Cardiac muscle cell (in vitro differentiated cells and primary cell): ENCODE measurements at regions not wholly inside any gene's neighbourhood (a gene's known extent, or its start where the extent isn't known, plus 50 kb on each side); places are given as distances from the start of the nearest gene placed in this dataset.

ENCODE experiments used
- DNase-seq, 2 donors: peaks; one replicate each; pipeline versions ENCODE4 v3.0.0 to v3.0.0-alpha.2; 2010 to 2017; ENCODE audit warnings: low read depth in 1 of 2, low spot score in 1 of 2
- H3K27ac ChIP-seq: fragments of 200-600 bp; sonication (generic); 2 replicates; pipeline ENCODE4 v1.5.1; 2016
- H3K27me3 ChIP-seq: fragments of 200-600 bp; sonication (generic); 2 replicates; pipeline ENCODE4 v1.6.0; 2016; ENCODE audit warnings: control low read depth
- H3K36me3 ChIP-seq: fragments of 200-600 bp; sonication (generic); 2 replicates; pipeline ENCODE4 v1.5.1; 2016; ENCODE audit warnings: control low read depth
- H3K4me1 ChIP-seq: fragments of 200-600 bp; sonication (generic); 2 replicates; pipeline ENCODE4 v1.8.1; 2017; ENCODE audit warnings: low read depth, mild to moderate bottlenecking, mixed run types
- H3K4me3 ChIP-seq: fragments of 200-600 bp; sonication (generic); 2 replicates; pipeline ENCODE4 v1.5.1; 2016; ENCODE audit warnings: mild to moderate bottlenecking
- H3K9me3 ChIP-seq: fragments of 200-600 bp; sonication (generic); 2 replicates; pipeline ENCODE4 v1.5.1; 2017; ENCODE audit warnings: low read depth, mild to moderate bottlenecking, control low read depth
- TF ChIP-seq, protein P1 (sequence below): IDR thresholded peaks from 2 replicates; pipeline ENCODE4 v1.5.1; 2012; ENCODE audit warnings: low read depth, mild to moderate bottlenecking, low read length

GRCh38 chr5:169369130-169369529, 68.2 kb upstream of the SLIT3 start:
- peaks cover 11% of the 10 kb centered on the region for H3K27me3 ChIP-seq

GRCh38 chr5:169367861-169368260, 66.9 kb upstream of the SLIT3 start:
- Histone ChIP-seq H3K27ac (no peak overlapping the region), H3K4me3 (no peak overlapping the region), H3K9me3 (no peaks in the 10 kb centered on the region), H3K36me3 (no peaks in the 10 kb centered on the region), H3K4me1 (no peaks in the 10 kb centered on the region), H3K27me3 (peaks cover 16% of the 10 kb centered on the region)
- DNase-seq = peak in 1 of 2 donors; percentile 28
- TF ChIP-seq, protein P1, sequence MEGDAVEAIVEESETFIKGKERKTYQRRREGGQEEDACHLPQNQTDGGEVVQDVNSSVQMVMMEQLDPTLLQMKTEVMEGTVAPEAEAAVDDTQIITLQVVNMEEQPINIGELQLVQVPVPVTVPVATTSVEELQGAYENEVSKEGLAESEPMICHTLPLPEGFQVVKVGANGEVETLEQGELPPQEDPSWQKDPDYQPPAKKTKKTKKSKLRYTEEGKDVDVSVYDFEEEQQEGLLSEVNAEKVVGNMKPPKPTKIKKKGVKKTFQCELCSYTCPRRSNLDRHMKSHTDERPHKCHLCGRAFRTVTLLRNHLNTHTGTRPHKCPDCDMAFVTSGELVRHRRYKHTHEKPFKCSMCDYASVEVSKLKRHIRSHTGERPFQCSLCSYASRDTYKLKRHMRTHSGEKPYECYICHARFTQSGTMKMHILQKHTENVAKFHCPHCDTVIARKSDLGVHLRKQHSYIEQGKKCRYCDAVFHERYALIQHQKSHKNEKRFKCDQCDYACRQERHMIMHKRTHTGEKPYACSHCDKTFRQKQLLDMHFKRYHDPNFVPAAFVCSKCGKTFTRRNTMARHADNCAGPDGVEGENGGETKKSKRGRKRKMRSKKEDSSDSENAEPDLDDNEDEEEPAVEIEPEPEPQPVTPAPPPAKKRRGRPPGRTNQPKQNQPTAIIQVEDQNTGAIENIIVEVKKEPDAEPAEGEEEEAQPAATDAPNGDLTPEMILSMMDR = no peak

More at GRCh38 chr5:169369130-169369529, 68.2 kb upstream of the SLIT3 start:
- no peaks in the 10 kb centered on the region for H3K9me3 ChIP-seq
- TF ChIP-seq, protein P1 = no peak
- H3K4me1 ChIP-seq = no peaks in the 10 kb centered on the region
- no peak for DNase-seq
- H3K27ac ChIP-seq = no peak overlapping the region
- H3K4me3 ChIP-seq = no peak overlapping the region
- no peaks in the 10 kb centered on the region for H3K36me3 ChIP-seq

GRCh38 chr5:169357291-169357690, 56.4 kb upstream of the SLIT3 start:
- H3K27ac ChIP-seq = no peak overlapping the region
- DNase-seq = no peak
- peaks cover 3% of the 10 kb centered on the region for H3K27me3 ChIP-seq
- no peaks in the 10 kb centered on the region for H3K36me3 ChIP-seq
- H3K4me1 ChIP-seq = no peaks in the 10 kb centered on the region
- no peaks in the 10 kb centered on the region for H3K9me3 ChIP-seq
- TF ChIP-seq, protein P1 = no peak
- no peak overlapping the region for H3K4me3 ChIP-seq

GRCh38 chr5:169356811-169357210, 55.9 kb upstream of the SLIT3 start:
- peaks cover 3% of the 10 kb centered on the region for H3K27me3 ChIP-seq
- DNase-seq = no peak
- TF ChIP-seq, protein P1 = no peak
- H3K9me3 ChIP-seq = no peaks in the 10 kb centered on the region
- no peaks in the 10 kb centered on the region for H3K4me1 ChIP-seq
- no peak overlapping the region for H3K4me3 ChIP-seq
- no peaks in the 10 kb centered on the region for H3K36me3 ChIP-seq
- H3K27ac ChIP-seq = no peak overlapping the region

DNA sequence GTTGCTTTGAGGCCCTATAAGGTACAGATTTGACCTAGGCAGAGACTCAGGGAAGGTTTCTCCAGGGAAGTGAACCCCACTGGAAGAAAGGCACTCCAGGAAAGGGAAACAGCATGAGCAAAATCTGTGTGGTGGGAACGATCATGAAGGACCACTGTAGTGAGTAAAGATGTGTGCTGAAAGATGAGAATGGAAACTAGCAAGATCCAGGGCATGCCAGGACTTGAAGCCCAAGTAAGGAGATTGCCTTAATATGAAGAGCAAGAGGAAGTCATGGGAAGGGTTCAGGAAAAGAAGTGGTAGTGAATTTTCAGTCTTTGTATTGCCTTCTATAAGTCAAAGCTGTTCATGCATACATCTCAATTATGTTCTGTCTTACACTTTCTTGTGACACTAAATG, 55.2 kb upstream of the SLIT3 start:
- Histone ChIP-seq H3K4me1 (no peaks in the 10 kb centered on the region), H3K4me3 (no peak overlapping the region), H3K36me3 (no peaks in the 10 kb centered on the region), H3K9me3 (no peaks in the 10 kb centered on the region), H3K27ac (no peak overlapping the region), H3K27me3 (peaks cover 7% of the 10 kb centered on the region)
- TF ChIP-seq, protein P1 = no peak
- no peak for DNase-seq

GRCh38 chr5:169354921-169355320, 54.0 kb upstream of the SLIT3 start:
- Histone ChIP-seq H3K4me3 (no peak overlapping the region), H3K27me3 (peaks cover 20% of the 10 kb centered on the region), H3K36me3 (no peaks in the 10 kb centered on the region), H3K9me3 (no peaks in the 10 kb centered on the region), H3K27ac (no peak overlapping the region), H3K4me1 (no peaks in the 10 kb centered on the region)
- TF ChIP-seq, protein P1 = no peak
- DNase-seq = no peak
